Spleen (tissue), 7 donors: ENCODE measurements at regions not wholly inside any gene's neighbourhood (a gene's known extent, or its start where the extent isn't known, plus 50 kb on each side); places are given as distances from the start of the nearest gene placed in this dataset.

Experiments
- POLR2A ChIP-seq, 3 donors: fragments of 450-650 bp; IDR thresholded peaks; one replicate each; pipeline ENCODE4 v1.5.1; 2017; ENCODE audit warnings: antibody characterized with exemption in 3 of 3, mild to moderate bottlenecking in 1 of 3
- TF ChIP-seq, protein P1 (sequence below), 11 experiments: fragments of 200-600 bp in 7 of 11; fragments of 450-650 bp in 4 of 11; sonication (generic) in 4 of 11; IDR thresholded peaks in 8 of 11; conservative IDR thresholded peaks in 3 of 11; 1 replicate in 7 of 11; 2 replicates in 4 of 11; pipeline versions ENCODE4 v1.4.0 to v1.8.0; 2016 to 2021; ENCODE audit warnings: antibody characterized with exemption in 11 of 11, inconsistent platforms in 4 of 11, mild to moderate bottlenecking in 1 of 11
- donor health status: DM: no; HTN: no; CAD: no; lungs with moderate emphysema.
- donor health status: DM: no; HTN: no; CAD: no.
- donor health status: DM: no; HTN: no; CAD: no.

DNA sequence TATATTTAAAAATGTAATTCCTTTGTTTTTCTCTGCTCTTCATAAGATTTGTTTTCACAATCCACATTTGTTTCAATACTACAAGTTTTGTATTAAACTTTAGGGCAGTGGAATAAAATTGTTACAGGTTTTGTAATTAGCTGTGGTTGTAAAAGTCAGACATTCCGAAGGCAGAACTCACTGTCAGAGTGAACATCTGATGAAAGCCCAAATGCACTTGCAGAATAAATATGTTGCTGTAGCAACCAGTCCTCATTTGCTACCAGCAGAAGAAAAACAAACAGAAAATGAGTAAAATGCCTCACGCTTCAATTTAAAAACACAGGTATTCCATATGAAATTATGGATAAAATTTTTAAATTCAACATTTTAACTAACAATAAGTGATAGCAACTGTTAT, 740.1 kb upstream of the FAM174A start:
- TF ChIP-seq, protein P1, sequence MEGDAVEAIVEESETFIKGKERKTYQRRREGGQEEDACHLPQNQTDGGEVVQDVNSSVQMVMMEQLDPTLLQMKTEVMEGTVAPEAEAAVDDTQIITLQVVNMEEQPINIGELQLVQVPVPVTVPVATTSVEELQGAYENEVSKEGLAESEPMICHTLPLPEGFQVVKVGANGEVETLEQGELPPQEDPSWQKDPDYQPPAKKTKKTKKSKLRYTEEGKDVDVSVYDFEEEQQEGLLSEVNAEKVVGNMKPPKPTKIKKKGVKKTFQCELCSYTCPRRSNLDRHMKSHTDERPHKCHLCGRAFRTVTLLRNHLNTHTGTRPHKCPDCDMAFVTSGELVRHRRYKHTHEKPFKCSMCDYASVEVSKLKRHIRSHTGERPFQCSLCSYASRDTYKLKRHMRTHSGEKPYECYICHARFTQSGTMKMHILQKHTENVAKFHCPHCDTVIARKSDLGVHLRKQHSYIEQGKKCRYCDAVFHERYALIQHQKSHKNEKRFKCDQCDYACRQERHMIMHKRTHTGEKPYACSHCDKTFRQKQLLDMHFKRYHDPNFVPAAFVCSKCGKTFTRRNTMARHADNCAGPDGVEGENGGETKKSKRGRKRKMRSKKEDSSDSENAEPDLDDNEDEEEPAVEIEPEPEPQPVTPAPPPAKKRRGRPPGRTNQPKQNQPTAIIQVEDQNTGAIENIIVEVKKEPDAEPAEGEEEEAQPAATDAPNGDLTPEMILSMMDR (IDR thresholded peaks at IDR 0.05 in 8 of 11, conservative IDR thresholded peaks at IDR 0.05 in 3 of 11), result no peak
- TF ChIP-seq POLR2A (IDR thresholded peaks at IDR 0.05), result no peak
